HepG2 (cell line): ENCODE measurements at regions not wholly inside any gene's neighbourhood (a gene's known extent, or its start where the extent isn't known, plus 50 kb on each side); places are given as distances from the start of the nearest gene placed in this dataset.

Source experiments
- ATAC-seq: fragments of 200-7000 bp; cut with Tn5 transposase; 3 replicates; pipeline ENCODE4 v1.9.1; 2020; ENCODE audit warnings: mild to moderate bottlenecking, moderate library complexity
- BruUV-seq: library from RNA; stranded (reverse); fragments of 400-500 nt; replicated peaks from 2 replicates; lab custom pipeline; 2021; lab: Mats Ljungman, UMichigan
- CTCF ChIA-PET: fragments of 300-600 bp; formaldehyde crosslinking; extraction: SDS; loops from one replicate; lab custom pipeline; 2021; ENCODE audit warnings: low total read pairs, inconsistent platforms, low intra/inter-chr PET ratio; lab: Yijun Ruan, JAX
- POLR2A ChIA-PET: fragments of 350-600 bp; sonication (Branson Sonifier 250); formaldehyde crosslinking; loops from one replicate; lab custom pipeline; 2020; ENCODE audit warnings: antibody characterized with exemption, inconsistent platforms; lab: Yijun Ruan, JAX
- DNase-seq: peaks from one replicate; pipeline ENCODE4 v3.0.0-alpha.2; 2015; ENCODE audit warnings: low spot score
- FAIRE-seq: peaks from 3 replicates; lab custom pipeline; 2011; peaks lifted over from hg19 to GRCh38; lab: Jason Lieb, UNC
- H2AFZ ChIP-seq: one replicate; pipeline ENCODE4 v1.6.1; 2011; ENCODE audit warnings: low read length, inconsistent platforms
- H3K27ac ChIP-seq: fragments of 300-600 bp; 3 replicates; pipeline ENCODE4 v1.8.0; 2011; ENCODE audit warnings: mixed run types, mild to moderate bottlenecking, mixed read lengths, low read length, inconsistent platforms; ENCODE audit not compliant: insufficient read depth; ENCODE audit errors: extremely low read length
- H3K27me3 ChIP-seq, 2 experiments: fragments of 200-600 bp in 1 of 2; 2 replicates in 1 of 2; 3 replicates in 1 of 2; pipeline versions ENCODE4 v1.6.0 to v1.8.0; 2011; ENCODE audit warnings: low read length in 2 of 2, mild to moderate bottlenecking in 2 of 2, moderate library complexity in 2 of 2, inconsistent platforms in 1 of 2; ENCODE audit not compliant: insufficient read depth in 2 of 2, control insufficient read depth in 1 of 2
- H3K36me3 ChIP-seq, 2 experiments: fragments of 200-600 bp in 1 of 2; replicated peaks in 1 of 2; 2 replicates in 1 of 2; 3 replicates in 1 of 2; pipeline versions ENCODE4 v1.5.1 to v1.8.0; 2011; ENCODE audit warnings: low read length in 2 of 2, inconsistent platforms in 1 of 2; ENCODE audit not compliant: insufficient read depth in 2 of 2, control insufficient read depth in 1 of 2
- H3K4me1 ChIP-seq: 2 replicates; pipeline ENCODE4 v1.5.1; 2012; ENCODE audit warnings: low read length, inconsistent platforms; ENCODE audit not compliant: insufficient read depth
- H3K4me2 ChIP-seq: 2 replicates; pipeline ENCODE4 v1.6.0; 2011; ENCODE audit warnings: low read depth, low read length, inconsistent platforms
- H3K4me3 ChIP-seq, 3 experiments: fragments of 200-600 bp in 1 of 3; sonication (generic), shearing (Covaris generic) in 1 of 3; replicated peaks in 1 of 3; 2 replicates each; pipeline ENCODE4 v1.5.1; 2011 to 2016; ENCODE audit warnings: low read length in 3 of 3, inconsistent platforms in 2 of 3, low read depth in 2 of 3, mild to moderate bottlenecking in 2 of 3, control low read depth in 1 of 3, mixed read lengths in 1 of 3; ENCODE audit not compliant: insufficient read depth in 1 of 3
- H3K79me2 ChIP-seq: one replicate; pipeline ENCODE4 v1.6.1; 2011; ENCODE audit warnings: low read length, inconsistent platforms; ENCODE audit not compliant: insufficient read depth
- H3K9ac ChIP-seq: 2 replicates; pipeline ENCODE4 v1.6.0; 2011; ENCODE audit warnings: mild to moderate bottlenecking, low read depth, low read length, inconsistent platforms; ENCODE audit not compliant: insufficient read depth
- H3K9me3 ChIP-seq: 2 replicates; pipeline ENCODE4 v1.5.1; 2012; ENCODE audit warnings: mild to moderate bottlenecking, low read length
- H4K20me1 ChIP-seq: 2 replicates; pipeline ENCODE4 v1.6.0; 2011; ENCODE audit warnings: inconsistent platforms, mild to moderate bottlenecking, low read length, moderate library complexity; ENCODE audit not compliant: insufficient read depth
- HDAC2 ChIP-seq: sonication (generic); formaldehyde crosslinking; IDR thresholded peaks from 2 replicates; pipeline ENCODE4 v1.4.0; 2020; ENCODE audit warnings: missing genetic modification reagents
- MIXL1 ChIP-seq: IDR thresholded peaks from 2 replicates; pipeline ENCODE4 v1.6.1; 2016
- RARG ChIP-seq: sonication (generic); formaldehyde crosslinking; IDR thresholded peaks from 2 replicates; pipeline ENCODE4 v1.4.0; 2020; ENCODE audit warnings: low read depth, mild to moderate bottlenecking, missing genetic modification reagents
- RCOR2 ChIP-seq: IDR thresholded peaks from 2 replicates; pipeline ENCODE4 v1.6.1; 2016; ENCODE audit warnings: missing biosample characterization, missing genetic modification reagents
- RXRA ChIP-seq: sonication (generic); formaldehyde crosslinking; IDR thresholded peaks from 2 replicates; pipeline ENCODE4 v1.5.1; 2020; ENCODE audit warnings: missing genetic modification reagents
- TARDBP ChIP-seq: sonication (generic); formaldehyde crosslinking; IDR thresholded peaks from 2 replicates; pipeline ENCODE4 v1.8.0; 2022; ENCODE audit warnings: mild to moderate bottlenecking, missing genetic modification reagents
- ZFP41 ChIP-seq: sonication (generic); formaldehyde crosslinking; IDR thresholded peaks from 2 replicates; pipeline ENCODE4 v1.4.0; 2020; ENCODE audit warnings: mild to moderate bottlenecking, missing genetic modification reagents, borderline replicate concordance
- ZKSCAN5 ChIP-seq: sonication (generic); formaldehyde crosslinking; IDR thresholded peaks from 2 replicates; pipeline ENCODE4 v1.5.1; 2020; ENCODE audit warnings: mild to moderate bottlenecking, missing genetic modification reagents
- ZNF274 ChIP-seq: sonication (generic); formaldehyde crosslinking; IDR thresholded peaks from 2 replicates; pipeline ENCODE4 v1.5.1; 2020; ENCODE audit warnings: mild to moderate bottlenecking, missing genetic modification reagents
- ZNF460 ChIP-seq: sonication (generic); formaldehyde crosslinking; IDR thresholded peaks from 2 replicates; pipeline ENCODE4 v1.5.1; 2020; ENCODE audit warnings: missing genetic modification reagents, mild to moderate bottlenecking, borderline replicate concordance
- ZNF530 ChIP-seq: sonication (generic); formaldehyde crosslinking; IDR thresholded peaks from 2 replicates; pipeline ENCODE4 v1.5.0; 2020; ENCODE audit warnings: low read depth, mild to moderate bottlenecking, missing genetic modification reagents
- ZNF564 ChIP-seq: sonication (generic); formaldehyde crosslinking; IDR thresholded peaks from 2 replicates; pipeline ENCODE4 v1.8.1; 2023; ENCODE audit warnings: mild to moderate bottlenecking, missing genetic modification reagents
- WGBS: methylation state at CpG from one replicate; pipeline ENCODE4 v1.1.6; 2017; ENCODE audit warnings: low lambda C conversion rate; 5-methylcytosine and 5-hydroxymethylcytosine counted together
- in situ Hi-C: cut with HindIII; loops from 2 replicates; pipeline ENCODE4 v1.10.0; 2017; ENCODE audit warnings: low pct_unique_long_range_greater_than_20kb; ENCODE audit not compliant: extremely low pct_ligation_motif_present
- intact Hi-C: fragments of 100-400 bp; cut with micrococcal nuclease; formaldehyde crosslinking; loops from one replicate; pipeline ENCODE4 v1.10.0; 2022; ENCODE audit not compliant: unreplicated experiment
- TF ChIP-seq, protein P1 (sequence below): sonication (generic); formaldehyde crosslinking; IDR thresholded peaks from 2 replicates; pipeline ENCODE4 v1.4.0; 2020; ENCODE audit warnings: missing genetic modification reagents
- TF ChIP-seq, protein P2 (sequence below): IDR thresholded peaks from 2 replicates; pipeline ENCODE4 v1.6.1; 2012; ENCODE audit warnings: inconsistent platforms
- TF ChIP-seq, protein P3 (sequence below): sonication (generic); formaldehyde crosslinking; IDR thresholded peaks from 2 replicates; pipeline ENCODE4 v1.5.1; 2020; ENCODE audit warnings: mild to moderate bottlenecking, missing genetic modification reagents, moderate library complexity
- TF ChIP-seq, protein P4 (sequence below): sonication (generic); formaldehyde crosslinking; IDR thresholded peaks from 2 replicates; pipeline ENCODE4 v1.4.0; 2020; ENCODE audit warnings: missing genetic modification reagents, borderline replicate concordance

GRCh38 chr5:97427235-97427634 lies 244.2 kb upstream of the RIOK2 start:
- Histone ChIP-seq H3K9me3 (no peaks in the 10 kb centered on the region), H3K27ac (no peak overlapping the region), H3K9ac (no peak overlapping the region), H2AFZ (no peak overlapping the region), H3K4me3 (no peak overlapping the region), H3K4me1 (no peaks in the 10 kb centered on the region), H3K79me2 (no peaks in the 10 kb centered on the region), H3K4me2 (no peak overlapping the region), H4K20me1 (no peaks in the 10 kb centered on the region), H3K36me3 (no peaks in the 10 kb centered on the region), H3K27me3 (no peaks in the 10 kb centered on the region)
- DNase-seq, result no peak
- in situ Hi-C loops (no loop called here), intact Hi-C loops (no loop called here)
- no TSS peak for BruUV-seq
- no peak for ATAC-seq
- no peak for FAIRE-seq
- CTCF ChIA-PET, result no interaction called here
- WGBS, result 1% methylated on average over 2 of the region's 2 CpGs
- POLR2A ChIA-PET, result no interaction called here
- no peak for TF ChIP-seq MIXL1 (CRISPR knock-in tag)
- no peak for TF ChIP-seq RARG
- TF ChIP-seq, protein P1, sequence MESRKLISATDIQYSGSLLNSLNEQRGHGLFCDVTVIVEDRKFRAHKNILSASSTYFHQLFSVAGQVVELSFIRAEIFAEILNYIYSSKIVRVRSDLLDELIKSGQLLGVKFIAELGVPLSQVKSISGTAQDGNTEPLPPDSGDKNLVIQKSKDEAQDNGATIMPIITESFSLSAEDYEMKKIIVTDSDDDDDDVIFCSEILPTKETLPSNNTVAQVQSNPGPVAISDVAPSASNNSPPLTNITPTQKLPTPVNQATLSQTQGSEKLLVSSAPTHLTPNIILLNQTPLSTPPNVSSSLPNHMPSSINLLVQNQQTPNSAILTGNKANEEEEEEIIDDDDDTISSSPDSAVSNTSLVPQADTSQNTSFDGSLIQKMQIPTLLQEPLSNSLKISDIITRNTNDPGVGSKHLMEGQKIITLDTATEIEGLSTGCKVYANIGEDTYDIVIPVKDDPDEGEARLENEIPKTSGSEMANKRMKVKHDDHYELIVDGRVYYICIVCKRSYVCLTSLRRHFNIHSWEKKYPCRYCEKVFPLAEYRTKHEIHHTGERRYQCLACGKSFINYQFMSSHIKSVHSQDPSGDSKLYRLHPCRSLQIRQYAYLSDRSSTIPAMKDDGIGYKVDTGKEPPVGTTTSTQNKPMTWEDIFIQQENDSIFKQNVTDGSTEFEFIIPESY, result no peak
- TF ChIP-seq, protein P2, sequence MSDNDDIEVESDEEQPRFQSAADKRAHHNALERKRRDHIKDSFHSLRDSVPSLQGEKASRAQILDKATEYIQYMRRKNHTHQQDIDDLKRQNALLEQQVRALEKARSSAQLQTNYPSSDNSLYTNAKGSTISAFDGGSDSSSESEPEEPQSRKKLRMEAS, result no peak
- TF ChIP-seq ZNF460, result no peak
- TF ChIP-seq ZKSCAN5 (CRISPR knock-in tag), result no peak
- TF ChIP-seq, protein P3, sequence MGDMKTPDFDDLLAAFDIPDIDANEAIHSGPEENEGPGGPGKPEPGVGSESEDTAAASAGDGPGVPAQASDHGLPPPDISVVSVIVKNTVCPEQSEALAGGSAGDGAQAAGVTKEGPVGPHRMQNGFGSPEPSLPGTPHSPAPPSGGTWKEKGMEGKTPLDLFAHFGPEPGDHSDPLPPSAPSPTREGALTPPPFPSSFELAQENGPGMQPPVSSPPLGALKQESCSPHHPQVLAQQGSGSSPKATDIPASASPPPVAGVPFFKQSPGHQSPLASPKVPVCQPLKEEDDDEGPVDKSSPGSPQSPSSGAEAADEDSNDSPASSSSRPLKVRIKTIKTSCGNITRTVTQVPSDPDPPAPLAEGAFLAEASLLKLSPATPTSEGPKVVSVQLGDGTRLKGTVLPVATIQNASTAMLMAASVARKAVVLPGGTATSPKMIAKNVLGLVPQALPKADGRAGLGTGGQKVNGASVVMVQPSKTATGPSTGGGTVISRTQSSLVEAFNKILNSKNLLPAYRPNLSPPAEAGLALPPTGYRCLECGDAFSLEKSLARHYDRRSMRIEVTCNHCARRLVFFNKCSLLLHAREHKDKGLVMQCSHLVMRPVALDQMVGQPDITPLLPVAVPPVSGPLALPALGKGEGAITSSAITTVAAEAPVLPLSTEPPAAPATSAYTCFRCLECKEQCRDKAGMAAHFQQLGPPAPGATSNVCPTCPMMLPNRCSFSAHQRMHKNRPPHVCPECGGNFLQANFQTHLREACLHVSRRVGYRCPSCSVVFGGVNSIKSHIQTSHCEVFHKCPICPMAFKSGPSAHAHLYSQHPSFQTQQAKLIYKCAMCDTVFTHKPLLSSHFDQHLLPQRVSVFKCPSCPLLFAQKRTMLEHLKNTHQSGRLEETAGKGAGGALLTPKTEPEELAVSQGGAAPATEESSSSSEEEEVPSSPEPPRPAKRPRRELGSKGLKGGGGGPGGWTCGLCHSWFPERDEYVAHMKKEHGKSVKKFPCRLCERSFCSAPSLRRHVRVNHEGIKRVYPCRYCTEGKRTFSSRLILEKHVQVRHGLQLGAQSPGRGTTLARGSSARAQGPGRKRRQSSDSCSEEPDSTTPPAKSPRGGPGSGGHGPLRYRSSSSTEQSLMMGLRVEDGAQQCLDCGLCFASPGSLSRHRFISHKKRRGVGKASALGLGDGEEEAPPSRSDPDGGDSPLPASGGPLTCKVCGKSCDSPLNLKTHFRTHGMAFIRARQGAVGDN, result no peak
- no peak for TF ChIP-seq ZFP41 (CRISPR knock-in tag)
- no peak for TF ChIP-seq RXRA (CRISPR knock-in tag)
- TF ChIP-seq ZNF530 (CRISPR knock-in tag), result no peak
- no peak for TF ChIP-seq ZNF564 (CRISPR knock-in tag)
- no peak for TF ChIP-seq RCOR2
- TF ChIP-seq ZNF274 (CRISPR knock-in tag), result no peak
- TF ChIP-seq, protein P4, sequence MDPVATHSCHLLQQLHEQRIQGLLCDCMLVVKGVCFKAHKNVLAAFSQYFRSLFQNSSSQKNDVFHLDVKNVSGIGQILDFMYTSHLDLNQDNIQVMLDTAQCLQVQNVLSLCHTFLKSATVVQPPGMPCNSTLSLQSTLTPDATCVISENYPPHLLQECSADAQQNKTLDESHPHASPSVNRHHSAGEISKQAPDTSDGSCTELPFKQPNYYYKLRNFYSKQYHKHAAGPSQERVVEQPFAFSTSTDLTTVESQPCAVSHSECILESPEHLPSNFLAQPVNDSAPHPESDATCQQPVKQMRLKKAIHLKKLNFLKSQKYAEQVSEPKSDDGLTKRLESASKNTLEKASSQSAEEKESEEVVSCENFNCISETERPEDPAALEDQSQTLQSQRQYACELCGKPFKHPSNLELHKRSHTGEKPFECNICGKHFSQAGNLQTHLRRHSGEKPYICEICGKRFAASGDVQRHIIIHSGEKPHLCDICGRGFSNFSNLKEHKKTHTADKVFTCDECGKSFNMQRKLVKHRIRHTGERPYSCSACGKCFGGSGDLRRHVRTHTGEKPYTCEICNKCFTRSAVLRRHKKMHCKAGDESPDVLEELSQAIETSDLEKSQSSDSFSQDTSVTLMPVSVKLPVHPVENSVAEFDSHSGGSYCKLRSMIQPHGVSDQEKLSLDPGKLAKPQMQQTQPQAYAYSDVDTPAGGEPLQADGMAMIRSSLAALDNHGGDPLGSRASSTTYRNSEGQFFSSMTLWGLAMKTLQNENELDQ (CRISPR knock-in tag), result no peak
- TF ChIP-seq TARDBP (CRISPR knock-in tag), result no peak
- no peak for TF ChIP-seq HDAC2 (CRISPR knock-in tag)
